NCI-H187 (cell line): ENCODE measurements at regions not wholly inside any gene's neighbourhood (a gene's known extent, or its start where the extent isn't known, plus 50 kb on each side); places are given as distances from the start of the nearest gene placed in this dataset.
"Not testable (repeated sequence)": the region's sequence is repeated elsewhere in the genome, so short reads cannot be mapped to it uniquely, and the experiment has no call there.

Experiments
- DNase-seq, 2 experiments: peaks; one replicate each; lab custom pipeline; 2025; lab: John Stamatoyannopoulos, UW

DNA sequence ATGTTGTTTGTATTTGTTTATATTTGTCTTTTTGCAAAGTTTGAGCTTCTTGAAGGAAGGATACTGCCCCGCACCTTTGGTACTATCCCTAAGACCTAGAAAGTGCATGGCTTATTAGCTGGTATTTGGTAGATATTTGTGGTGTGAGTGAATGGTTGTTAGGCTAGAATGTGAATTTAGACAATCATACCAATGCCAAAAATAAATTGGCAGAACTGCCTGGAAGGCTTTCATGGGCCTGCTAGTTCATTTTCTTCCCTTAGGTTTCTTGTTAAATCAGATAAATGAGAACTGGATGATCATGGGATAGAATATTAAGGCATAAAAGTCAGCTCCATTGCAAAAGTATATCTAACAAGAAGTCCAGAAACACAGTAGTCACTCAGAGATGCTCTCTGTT lies 147.5 kb upstream of the TSLP start:
- DNase-seq = no peak

DNA sequence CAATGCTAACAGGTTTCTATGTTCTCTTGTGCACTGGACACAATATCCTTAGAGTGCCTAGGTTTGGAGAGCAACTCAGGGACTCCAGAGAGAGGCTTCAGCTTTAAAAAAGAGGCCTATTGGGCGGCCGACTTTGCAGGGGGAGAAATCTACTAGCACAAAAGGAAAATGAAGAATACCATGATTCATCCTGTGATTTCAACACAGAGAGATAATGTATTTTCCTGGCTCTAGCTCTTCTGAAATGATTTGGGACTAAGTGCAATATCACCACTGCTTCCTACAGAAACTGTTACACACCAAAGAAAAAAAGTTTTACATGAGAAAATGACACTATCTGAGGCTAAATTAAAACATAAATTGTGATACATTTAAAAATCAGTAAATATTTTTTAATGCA lies 146.1 kb upstream of the TSLP start:
- DNase-seq = no peak

DNA sequence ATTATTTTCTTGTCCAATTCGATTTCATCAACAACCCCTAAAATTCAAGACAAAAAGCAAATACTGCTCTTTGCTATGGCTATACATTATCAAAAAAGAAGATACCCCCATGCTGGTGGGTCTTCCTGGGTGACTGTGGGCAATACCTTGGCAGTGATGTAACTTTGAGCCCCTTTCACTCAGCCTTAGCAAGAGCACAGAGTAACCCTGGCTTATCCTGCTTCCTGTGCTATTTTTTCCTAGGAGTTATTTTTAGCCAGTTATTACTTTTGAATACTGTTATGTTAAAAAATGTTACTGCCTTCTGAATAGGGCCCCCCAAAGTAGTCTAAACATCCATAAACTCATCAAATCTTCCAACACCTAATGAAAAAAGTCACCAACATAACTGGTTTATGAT lies 145.6 kb upstream of the TSLP start:
- DNase-seq = no peak

DNA sequence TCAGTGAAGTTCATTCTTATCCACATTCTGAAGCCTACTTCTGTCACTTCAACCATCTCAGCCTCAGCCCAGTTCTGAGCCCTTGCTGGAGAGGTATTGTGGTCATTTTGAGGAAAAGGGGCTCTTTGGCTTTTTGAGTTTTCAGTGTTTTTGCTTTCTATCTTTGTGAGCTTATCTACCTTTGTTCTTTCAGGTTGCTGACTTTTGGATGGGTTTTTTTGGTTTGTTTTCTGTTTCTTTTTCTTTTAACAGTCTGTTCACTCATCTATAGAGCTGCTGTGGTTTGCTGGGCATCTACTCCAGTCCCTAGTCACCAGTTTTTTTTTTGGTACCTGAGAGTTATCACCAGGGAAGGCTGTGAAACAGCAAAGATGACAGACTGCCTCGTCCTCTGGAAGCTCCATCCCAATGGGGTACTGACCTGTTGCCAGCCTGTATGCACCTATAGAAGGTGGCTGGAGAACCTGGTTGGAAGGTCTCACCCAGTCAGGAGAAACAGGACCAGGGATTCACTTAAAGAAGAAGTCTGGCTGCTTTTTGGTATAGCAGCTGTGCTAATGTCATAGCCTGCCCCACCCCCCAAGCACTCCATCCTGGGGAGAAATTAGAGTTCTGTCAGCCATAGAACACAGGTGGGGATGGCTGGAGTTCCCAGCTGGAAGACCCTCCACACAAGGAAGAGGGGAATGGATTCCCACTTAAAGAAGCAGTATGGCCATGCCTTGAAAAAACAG lies 138.6 kb upstream of the TSLP start:
- no peak for DNase-seq

DNA sequence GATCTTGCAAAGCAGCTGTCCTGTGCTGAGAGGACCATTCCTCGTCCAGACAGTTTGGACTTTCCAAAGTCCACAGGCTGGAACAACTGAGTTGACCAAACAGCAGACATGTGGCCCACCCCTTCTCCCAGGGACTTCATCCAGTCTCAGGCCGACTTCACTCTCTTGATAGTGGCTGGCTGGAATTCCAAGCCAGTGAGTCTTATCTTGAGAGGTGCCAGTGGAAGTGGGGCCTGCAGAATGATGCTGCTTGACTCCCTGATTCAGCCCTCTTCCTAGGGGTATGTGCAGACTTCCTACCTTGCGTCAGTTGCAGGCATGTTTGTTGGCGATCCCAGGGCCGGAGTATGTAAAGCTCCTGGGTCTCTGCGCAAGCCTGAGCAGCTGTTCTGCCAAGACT lies 131.4 kb upstream of the TSLP start:
- DNase-seq = no peak

DNA sequence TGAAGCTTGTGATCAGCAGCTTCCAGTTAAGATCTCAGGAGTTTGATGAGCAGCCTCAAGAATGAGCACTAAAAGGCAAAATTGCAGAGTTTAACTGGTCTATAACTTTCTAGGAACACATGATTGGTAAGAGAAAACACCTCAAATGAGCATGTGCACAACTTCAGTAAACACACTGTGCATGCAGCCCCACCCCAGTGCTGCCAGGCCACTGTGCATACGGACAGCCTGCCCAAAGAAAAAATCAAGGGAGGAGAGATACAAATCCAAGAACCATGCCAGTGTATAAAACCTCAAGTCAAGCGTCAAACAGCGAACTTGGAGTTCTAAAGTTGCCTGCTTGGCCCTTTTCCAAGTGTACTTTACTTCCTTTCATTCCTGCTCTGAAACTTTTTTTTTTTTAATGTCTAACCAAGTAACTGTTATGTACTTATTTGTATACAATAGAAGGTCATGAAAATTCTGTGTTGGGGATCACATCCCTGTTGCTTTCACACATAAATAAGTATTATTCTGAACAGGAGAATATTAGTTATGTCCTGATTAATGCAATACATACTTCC lies 125.6 kb upstream of the TSLP start:
- no peak for DNase-seq

DNA sequence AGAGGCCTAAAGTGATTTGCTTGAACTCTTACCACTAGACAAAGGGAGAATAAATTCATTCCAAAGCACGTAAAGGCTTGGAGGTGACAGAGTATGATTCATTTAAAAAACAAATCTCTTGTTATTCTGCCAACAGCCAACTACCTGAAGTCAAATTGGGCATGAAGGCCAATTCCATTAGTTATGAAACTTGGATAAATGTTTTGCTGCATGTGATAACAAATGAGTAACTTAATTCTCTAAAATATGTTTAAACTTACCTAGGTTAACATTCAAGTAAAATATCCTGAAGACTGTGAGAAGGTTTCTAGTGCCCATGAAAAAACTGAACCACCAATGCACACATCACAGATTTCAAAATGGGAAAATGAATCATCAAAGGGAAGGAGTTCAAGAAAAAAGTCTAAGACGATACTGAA lies 120.1 kb upstream of the TSLP start:
- DNase-seq = no peak

DNA sequence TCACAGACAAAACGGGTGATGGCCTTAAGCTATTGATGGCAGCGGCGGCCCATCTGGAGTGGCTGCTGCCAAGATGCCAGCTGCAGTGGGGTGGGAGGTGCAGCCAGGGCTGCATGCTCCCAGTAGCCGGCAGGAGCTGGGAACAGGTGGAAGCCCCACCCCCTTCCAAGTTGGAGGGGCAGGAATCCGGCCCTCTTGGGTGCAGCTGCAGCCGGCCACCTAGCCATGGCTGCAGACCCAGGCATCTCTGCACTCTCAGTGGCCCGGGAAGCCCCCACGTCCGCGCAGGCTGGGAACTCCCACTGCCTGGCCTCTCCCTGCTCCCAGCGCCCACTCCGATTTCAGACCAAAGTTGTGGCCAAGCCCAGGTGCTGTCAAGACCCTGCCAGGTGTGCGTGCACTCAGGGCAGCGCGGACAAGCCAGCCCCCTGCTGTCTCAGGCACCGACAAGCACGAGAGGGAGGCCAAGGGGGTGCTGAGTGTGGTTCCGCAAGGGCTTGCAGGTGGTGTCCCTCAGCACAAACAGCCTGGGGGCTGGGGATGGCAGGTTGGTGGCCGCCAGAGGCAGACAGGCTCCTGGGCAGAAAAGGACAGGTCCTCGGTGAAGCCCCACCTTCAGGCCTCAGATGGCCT lies 115.1 kb upstream of the TSLP start:
- DNase-seq = peak; percentile 16 to 61

DNA sequence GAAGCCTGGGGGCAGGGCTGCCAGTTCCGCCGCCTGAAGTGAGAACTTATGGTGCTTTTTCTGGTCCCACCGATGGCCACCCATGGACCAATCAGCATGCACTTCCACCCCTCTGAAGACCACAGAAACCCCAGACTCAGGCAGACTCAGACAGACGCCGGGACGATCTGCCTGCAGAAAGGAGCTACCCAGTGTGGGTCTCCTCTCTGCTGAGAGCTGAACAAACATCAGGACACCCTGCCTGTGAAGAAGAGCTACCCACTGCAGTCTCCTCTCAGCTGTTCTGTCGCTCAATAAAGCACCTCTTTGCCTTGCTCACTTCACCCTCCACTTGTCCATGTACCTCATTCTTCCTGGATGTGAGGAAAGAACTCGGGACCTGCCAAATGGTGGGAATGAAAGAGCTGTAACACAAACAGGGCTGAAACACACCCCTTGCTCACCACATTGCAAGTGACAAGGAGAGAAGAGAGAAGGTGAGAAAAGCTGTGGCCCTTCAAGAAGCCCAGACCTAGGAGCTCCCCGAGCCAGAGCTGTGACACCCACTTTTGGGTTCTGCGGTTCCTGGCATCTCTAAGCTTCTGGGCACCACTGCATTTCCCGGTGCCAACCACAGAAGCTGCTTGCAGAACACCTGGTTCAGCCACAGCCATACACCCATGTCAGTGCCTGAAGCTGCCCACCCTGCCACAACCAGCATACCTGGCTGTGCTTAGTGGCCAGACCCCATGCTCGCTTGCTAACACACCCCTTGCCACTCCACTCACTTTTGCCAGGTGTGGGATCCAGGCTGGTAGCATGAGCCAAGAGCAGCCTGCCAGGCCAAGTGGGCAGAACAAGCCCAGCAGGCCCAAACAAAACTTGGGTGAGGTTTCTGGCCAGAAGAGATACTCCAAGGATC lies 114.3 kb upstream of the TSLP start:
- DNase-seq = peak in 1 of 2 experiments; percentile 29

DNA sequence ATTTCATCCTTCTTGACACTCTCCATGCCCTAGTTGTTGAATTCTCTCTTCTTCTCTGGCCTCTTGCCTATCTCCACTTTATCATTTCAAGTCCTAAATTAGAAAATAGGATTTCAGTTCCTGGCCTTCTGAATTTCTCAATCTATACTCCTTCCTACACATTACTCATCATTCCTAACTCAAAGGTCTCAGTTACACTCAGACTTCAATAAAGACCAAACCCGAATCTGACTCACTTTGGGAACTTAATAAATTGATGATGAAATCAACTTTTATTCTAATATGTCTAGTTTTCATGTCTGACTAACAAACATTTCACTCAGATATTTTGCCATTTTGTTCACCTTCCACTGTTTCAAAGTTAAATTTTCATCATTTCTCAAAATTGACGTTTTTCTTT lies 113.6 kb upstream of the TSLP start:
- no peak for DNase-seq

DNA sequence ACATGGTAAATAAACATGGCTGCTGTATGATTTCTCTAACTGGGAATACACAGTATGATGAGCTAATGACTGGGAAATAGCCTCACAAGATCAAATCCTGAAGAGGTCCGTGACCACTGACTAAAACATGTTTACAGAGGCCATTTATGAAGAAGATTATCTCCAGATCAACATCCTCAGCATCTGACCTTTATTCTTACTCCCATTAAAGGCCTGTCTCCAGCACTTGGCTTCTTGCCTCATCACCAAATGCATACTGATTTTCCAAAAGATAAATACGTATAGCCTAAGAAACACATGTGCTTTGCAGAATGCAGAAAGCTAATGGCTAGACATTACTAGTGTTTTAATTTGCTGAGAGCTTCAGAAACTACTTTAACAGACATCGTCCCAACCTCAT lies 108.0 kb upstream of the TSLP start:
- DNase-seq = no peak

DNA sequence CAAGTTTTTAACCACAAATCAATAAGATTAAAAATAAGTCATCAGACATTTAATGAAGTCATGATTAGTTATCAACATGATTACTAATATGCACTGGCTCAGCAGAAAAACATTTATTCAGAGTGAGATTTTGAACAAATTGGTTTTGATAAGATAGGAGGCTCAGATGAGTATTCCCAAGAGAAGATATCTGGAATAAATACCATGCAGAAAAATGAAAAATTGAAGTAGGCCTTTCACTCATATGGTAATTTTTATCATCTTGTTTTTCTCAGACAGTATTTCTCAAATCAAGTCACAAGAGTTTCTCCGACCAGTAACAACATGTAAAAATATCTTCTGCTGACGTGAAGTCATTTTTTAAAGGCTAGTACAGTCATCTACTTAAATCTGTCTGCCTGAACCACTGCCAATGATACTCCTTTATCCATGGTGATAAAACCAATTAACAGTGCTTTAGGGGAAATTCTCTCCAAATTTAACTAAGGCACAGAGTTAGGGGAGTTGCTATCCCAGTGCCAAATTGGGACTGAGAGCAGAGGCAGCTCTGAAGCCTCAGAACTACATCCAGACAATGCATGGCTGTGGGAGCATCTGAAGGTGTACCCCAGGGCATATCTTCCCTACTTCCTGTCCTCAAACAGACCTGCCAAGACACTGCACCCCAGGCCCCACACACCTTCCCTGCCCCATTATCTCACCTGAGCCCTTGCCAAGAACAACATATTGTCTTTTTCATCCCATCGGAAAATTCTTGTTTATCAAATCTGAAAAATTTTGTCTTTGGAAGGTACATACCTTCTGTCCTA lies 105.5 kb upstream of the TSLP start:
- no peak for DNase-seq

DNA sequence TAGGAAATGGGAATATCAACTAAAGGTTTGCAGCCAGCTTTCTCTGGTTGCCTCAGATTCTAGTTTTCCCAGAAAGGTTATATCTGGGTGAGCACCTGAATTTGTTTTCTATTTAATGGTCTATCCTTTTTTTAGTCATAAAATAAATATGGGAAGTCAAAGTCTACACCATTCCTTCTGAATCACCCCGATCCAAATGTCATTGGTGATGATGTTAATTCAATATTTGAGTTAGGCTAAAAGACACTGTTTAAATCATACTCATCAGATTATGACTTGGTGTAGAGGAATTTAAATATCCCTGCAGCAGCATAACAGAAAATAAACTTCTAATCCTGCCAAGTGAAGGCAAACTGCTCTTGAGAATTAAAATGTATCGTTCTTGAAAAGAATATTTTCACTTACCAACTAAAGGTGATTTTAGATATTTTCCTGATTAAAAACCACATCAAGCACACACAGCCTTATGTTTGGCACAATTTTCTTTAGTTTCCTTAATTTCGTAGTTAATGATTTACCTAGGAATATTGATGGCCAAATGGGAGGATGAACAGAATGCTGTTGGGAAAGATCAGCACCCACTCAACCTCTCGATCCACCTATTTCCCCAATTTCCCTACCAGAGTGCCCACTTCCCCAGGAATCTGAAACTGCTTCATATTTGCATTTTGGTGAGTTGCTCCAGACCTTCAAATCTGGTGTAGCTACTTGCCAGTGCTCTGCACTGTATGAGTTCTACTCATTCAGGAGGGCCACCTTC lies 103.1 kb upstream of the TSLP start:
- DNase-seq = no peak

DNA sequence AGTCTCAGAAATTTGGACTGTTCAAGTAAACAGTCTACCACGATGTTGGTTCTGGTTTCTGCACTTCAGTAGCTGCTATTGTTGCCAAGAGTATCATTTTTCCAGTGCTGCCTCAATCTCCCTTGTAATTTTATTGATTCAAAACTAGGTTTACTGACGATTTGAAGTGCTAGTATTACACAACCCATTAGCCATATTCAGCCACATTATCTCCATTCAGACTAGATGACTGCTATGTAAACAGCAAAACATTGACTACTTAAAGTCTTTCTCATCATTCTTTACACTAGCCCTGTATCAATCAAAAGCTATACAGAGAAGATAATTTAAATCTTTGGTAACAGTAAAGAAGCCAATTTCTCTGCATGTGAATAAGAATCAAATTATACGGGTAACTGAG lies 102.0 kb upstream of the TSLP start:
- no peak for DNase-seq

DNA sequence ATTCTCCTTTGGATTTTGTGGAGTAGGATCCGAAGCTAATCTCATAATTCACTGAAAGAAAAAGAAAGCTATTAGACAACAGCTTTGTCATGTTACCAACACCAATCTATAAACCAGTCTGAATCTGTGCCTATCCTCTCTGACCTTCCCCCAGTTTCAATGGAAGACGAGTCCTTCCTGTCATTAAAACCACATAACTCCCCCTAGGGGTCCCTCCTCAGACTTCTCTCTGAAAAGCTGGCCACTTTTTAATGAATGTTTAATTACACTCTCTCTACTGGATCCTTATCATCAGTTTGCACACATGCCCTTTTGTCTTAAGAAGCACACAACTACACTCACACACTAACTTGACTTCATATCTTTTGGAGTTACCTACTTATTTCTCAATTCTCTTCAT lies 98.0 kb upstream of the TSLP start:
- DNase-seq = no peak

DNA sequence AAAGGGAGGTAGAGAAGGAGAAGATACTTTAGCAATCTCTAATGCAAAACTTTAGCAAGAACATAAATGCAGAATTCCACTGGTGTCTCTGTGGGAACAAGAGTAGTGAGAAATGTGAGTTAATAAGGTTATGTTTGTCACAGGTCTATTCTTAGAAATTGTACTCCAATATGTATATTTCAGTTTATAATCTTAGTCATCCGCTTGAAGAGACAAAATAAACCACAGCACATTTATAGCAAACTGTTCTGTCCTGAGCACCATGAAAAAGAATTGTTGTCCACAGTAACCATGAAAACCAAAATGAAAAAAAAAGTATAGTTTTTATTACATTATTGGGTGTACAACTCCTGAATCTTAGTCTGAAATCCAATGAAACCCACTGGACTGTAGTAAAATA lies 93.6 kb upstream of the TSLP start:
- DNase-seq = no peak

DNA sequence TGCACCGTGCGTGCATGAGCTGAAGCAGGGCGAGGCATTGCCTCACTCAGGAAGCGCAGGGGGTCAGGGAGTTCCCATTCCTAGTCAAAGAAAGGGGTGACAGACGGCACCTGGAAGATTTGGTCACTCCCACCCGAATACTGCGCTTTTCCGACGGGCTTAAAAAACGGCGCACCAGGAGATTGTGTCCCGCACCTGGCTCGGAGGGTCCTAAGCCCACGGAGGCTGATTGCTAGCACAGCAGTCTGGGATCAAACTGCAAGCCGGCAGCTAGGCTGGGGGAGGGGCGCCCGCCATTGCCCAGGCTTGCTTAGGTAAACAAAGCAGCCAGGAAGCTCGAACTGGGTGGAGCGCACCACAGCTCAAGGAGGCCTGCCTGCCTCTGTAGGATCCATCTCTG lies 85.6 kb upstream of the TSLP start:
- peak in 1 of 2 experiments; percentile 48 for DNase-seq

DNA sequence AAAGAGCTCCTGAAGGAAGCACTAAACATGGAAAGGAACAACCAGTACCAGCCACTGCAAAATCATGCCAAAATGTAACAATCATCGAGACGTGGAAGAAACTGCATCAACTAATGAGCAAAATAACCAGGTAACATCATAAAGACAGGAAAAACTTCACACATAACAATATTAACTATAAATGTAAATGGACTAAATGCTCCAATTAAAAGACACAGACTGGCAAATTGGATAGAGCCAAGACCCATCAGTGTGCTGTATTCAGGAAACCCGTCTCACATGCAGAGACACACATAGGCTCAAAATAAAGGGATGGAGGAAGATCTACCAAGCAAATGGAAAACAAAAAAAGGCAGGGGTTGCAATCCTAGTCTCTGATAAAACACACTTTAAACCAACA lies 83.9 kb upstream of the TSLP start:
- not testable (repeated sequence) for DNase-seq

DNA sequence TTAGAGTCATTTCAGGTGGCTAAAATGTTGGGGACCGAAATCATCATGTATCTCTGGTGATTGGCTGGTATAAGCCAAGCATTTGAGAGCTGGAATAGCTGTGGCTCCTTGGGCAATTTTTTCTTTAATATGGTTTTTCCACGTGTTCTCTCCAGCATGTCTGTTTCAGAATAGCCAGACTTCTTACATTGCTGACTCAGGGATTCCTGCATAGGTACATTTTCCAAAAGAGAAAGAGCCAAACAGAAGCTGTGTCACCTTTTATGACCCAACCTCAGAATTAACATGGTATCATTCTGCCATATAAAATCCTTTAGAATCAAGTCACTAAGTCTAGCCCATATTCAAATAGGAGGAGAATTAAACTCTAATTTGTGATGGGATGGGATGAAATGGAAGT lies 74.8 kb upstream of the TSLP start:
- no peak for DNase-seq

DNA sequence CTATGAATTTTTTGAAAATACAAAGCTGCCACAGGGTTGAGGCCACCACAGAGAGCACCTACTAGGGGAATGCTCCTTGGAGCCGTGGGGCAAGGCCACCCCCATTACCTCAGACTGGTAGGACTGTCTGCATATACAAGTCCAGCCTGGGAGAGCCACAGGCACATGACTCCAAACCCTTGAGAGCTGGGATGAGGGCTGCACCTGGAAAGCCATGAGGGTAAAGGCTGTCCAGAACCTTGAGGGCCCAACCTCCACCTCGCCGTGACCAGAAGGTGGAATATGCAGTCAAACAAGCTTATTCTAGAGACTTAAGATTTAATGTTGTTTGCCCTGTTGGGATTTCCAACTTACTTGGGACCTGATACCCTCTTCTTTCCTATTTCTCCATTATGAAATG lies 69.5 kb upstream of the TSLP start:
- DNase-seq = no peak

DNA sequence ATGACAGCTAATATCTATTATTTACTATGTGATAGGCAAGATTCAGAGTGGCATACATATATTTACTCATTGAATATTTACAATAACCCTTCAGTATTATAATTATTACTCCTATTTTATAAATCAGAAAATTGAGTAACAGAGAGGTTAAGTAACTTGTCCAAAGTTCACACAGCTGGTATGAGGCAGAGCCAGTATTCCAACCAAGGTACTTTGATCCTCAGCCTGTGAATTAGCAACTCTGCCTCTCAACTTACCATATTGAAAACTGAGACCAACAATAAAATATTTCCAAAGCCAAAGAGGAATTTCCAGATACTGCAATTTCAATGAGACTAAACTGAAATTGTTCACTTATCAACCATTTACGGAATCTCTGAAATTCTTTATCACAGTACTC lies 67.9 kb upstream of the TSLP start:
- no peak for DNase-seq
